ENCODE measurements at regions not wholly inside any gene's neighbourhood (a gene's known extent, or its start where the extent isn't known, plus 50 kb on each side); places are given as distances from the start of the nearest gene placed in this dataset.

DNA sequence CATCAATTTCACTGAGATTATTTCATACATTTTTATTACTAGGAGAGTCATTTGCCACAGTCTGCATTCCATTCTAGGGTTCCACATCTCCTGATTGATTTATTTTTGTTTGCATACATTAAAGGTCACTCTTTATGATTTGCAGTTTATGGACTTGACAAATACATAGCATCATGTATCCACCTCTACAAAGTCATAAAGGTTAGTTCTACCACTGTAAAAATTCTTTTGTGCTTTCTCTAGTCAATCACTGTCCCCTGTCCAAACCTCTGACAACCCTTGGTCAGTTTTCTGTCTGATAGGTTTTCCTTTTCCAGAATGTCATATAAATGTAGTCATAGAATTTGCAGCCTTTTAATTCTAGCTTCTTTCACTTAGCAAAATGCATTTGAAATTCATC is 434.6 kb upstream of the MON1B start:
- TF ChIP-seq POLR2A (IDR thresholded peaks at IDR 0.05) (no peak), CTCF (IDR thresholded peaks at IDR 0.05) (no peak), POLR2AphosphoS5 (IDR thresholded peaks at IDR 0.05) (no peak), EP300 (IDR thresholded peaks at IDR 0.05) (no peak)
- Histone ChIP-seq H3K4me1 (no peaks in the 10 kb centered on the region), H3K36me3 (no peaks in the 10 kb centered on the region), H3K27me3 (no peaks in the 10 kb centered on the region), H3K27ac (no peak overlapping the region), H3K9me3 (peaks cover 0 to 11% (median 3%) of the 10 kb centered on the region in 4 donors), H3K4me3 (no peak overlapping the region)
- DNase-seq: no peak
- intact Hi-C loops (cut with DNase I; ENCODE audit: low total_unique reads): no loop called here

DNA sequence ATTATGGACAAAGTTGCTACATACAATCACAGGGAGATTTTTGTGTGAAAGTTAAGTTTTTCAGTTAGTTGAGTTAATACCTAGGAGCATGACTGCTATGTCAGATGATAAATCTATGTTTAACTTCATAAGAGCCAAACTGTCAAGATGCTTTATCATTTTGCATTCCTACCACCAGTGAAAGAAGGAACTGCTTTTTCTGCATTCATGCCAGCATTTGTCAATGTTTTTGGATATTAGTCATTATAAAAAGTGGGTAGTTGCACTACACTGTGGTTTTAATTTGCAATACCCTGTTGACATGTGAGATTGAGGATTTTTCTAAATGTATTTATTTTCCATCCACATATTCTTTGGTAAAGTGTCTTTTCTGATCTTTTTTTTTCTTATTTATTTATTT is 434.0 kb upstream of the MON1B start:
- H3K36me3 ChIP-seq: no peaks in the 10 kb centered on the region
- no peaks in the 10 kb centered on the region for H3K4me1 ChIP-seq
- no peaks in the 10 kb centered on the region for H3K27me3 ChIP-seq
- no peak for TF ChIP-seq POLR2A (IDR thresholded peaks at IDR 0.05)
- no peak for TF ChIP-seq POLR2AphosphoS5 (IDR thresholded peaks at IDR 0.05)
- no peak for TF ChIP-seq EP300 (IDR thresholded peaks at IDR 0.05)
- no peak for TF ChIP-seq CTCF (IDR thresholded peaks at IDR 0.05)
- peaks cover 0 to 14% (median 5%) of the 10 kb centered on the region in 4 donors for H3K9me3 ChIP-seq
- no peak overlapping the region for H3K4me3 ChIP-seq
- no peak overlapping the region for H3K27ac ChIP-seq
- intact Hi-C loops (cut with DNase I; ENCODE audit: low total_unique reads): no loop called here
- DNase-seq: no peak

GRCh38 chr16:76766538-76766937 is 424.5 kb upstream of the MON1B start:
- Histone ChIP-seq H3K27me3 (no peaks in the 10 kb centered on the region), H3K27ac (no peak overlapping the region), H3K4me3 (no peak overlapping the region), H3K9me3 (peaks cover 0 to 38% (median 25%) of the 10 kb centered on the region in 4 donors), H3K36me3 (no peaks in the 10 kb centered on the region), H3K4me1 (no peaks in the 10 kb centered on the region)
- DNase-seq: no peak
- TF ChIP-seq CTCF (IDR thresholded peaks at IDR 0.05) (no peak), POLR2AphosphoS5 (IDR thresholded peaks at IDR 0.05) (no peak), POLR2A (IDR thresholded peaks at IDR 0.05) (no peak), EP300 (IDR thresholded peaks at IDR 0.05) (no peak)
- intact Hi-C loops (cut with DNase I; ENCODE audit: low total_unique reads): no loop called here

DNA sequence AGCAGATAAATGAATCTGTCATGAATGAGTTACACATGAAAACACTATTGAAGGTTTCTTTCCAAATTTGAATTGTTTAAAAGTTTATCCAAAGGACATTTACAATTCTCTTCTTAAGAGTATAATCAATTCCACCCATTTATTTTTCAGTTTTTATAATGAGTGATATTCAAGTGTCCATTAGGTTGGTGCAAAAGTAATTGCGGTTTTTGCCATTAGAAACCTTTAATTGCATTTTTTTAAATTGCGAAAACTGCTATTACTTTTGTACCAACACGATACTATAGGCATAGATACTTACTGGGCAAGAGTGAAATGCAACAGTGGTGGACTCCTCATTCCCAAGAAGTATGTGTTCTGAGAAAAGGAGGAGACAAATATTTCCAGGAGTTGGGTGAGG is 422.7 kb upstream of the MON1B start:
- TF ChIP-seq EP300 (IDR thresholded peaks at IDR 0.05) (no peak), POLR2AphosphoS5 (IDR thresholded peaks at IDR 0.05) (no peak), CTCF (IDR thresholded peaks at IDR 0.05) (no peak), POLR2A (IDR thresholded peaks at IDR 0.05) (no peak)
- 78 to 96% (median 92%) methylated on average over 3 of the region's 3 CpGs for WGBS, 5 donors
- H3K4me1 ChIP-seq: no peaks in the 10 kb centered on the region
- no peak overlapping the region for H3K27ac ChIP-seq
- intact Hi-C loops (cut with DNase I; ENCODE audit: low total_unique reads): no loop called here
- H3K9me3 ChIP-seq: peaks cover 0 to 21% (median 12%) of the 10 kb centered on the region in 4 donors
- no peaks in the 10 kb centered on the region for H3K27me3 ChIP-seq
- no peak for DNase-seq
- H3K36me3 ChIP-seq: no peaks in the 10 kb centered on the region
- no peak overlapping the region for H3K4me3 ChIP-seq

Measured in stomach (tissue), 8 donors.